ENCODE measurements at regions not wholly inside any gene's neighbourhood (a gene's known extent, or its start where the extent isn't known, plus 50 kb on each side); places are given as distances from the start of the nearest gene placed in this dataset.

DNA sequence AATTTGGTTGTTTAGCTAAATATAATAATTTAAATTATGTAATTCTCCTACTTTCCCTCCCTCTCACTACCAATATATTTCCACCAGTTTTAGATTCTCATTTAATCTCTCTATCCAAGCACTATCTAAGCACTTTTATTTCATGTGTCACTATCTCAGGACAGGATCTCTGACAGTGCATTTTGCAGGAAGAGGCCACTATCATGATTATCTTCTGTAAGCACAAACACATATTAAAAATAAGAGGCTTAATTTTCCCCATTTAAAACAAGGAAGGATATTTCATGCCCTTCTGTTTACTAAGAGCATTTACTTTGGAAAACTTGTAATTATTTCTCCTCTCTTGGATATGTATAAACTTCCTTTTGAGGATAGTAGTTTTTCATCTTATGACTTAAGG lies 726.2 kb upstream of the ZNF804A start (continued):
- TF ChIP-seq, protein P1, sequence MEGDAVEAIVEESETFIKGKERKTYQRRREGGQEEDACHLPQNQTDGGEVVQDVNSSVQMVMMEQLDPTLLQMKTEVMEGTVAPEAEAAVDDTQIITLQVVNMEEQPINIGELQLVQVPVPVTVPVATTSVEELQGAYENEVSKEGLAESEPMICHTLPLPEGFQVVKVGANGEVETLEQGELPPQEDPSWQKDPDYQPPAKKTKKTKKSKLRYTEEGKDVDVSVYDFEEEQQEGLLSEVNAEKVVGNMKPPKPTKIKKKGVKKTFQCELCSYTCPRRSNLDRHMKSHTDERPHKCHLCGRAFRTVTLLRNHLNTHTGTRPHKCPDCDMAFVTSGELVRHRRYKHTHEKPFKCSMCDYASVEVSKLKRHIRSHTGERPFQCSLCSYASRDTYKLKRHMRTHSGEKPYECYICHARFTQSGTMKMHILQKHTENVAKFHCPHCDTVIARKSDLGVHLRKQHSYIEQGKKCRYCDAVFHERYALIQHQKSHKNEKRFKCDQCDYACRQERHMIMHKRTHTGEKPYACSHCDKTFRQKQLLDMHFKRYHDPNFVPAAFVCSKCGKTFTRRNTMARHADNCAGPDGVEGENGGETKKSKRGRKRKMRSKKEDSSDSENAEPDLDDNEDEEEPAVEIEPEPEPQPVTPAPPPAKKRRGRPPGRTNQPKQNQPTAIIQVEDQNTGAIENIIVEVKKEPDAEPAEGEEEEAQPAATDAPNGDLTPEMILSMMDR (IDR thresholded peaks at IDR 0.05 in 2 of 3, conservative IDR thresholded peaks at IDR 0.05 in 1 of 3; ENCODE audit: borderline replicate concordance in 1 of 3, insufficient read depth in 1 of 3, low read depth in 2 of 3, low read length in 2 of 3) = no peak
- TF ChIP-seq POLR2A (IDR thresholded peaks at IDR 0.05; ENCODE audit: borderline replicate concordance, extremely low read depth, insufficient read depth, insufficient read length) (no peak), SIN3A (IDR thresholded peaks at IDR 0.05; ENCODE audit: low read depth) (no peak), EGR1 (IDR thresholded peaks at IDR 0.05; ENCODE audit: low read depth) (no peak)
- TF ChIP-seq, protein P2, sequence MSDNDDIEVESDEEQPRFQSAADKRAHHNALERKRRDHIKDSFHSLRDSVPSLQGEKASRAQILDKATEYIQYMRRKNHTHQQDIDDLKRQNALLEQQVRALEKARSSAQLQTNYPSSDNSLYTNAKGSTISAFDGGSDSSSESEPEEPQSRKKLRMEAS (IDR thresholded peaks at IDR 0.05) = no peak

DNA sequence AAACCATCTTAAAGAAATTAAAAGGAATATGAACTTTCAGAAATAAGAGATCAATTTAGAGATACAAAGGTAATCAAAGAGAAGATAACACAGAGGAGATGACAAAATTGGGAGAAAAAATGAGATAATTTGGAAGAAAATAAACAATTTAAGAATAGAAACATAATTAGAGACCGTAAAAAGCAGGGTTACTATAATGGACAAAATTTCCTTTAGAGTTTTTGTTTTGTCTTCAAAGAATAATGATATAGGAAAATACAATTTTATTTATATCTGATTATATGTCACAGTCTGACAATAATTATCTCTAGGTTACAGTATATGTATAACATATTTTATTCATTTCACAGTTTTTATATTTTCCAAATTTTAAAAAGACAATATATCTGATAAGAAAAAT lies 716.4 kb upstream of the ZNF804A start:
- H4K20me1 ChIP-seq (ENCODE audit: insufficient read depth) = no peaks in the 10 kb centered on the region
- H3K36me3 ChIP-seq (ENCODE audit: control insufficient read depth in 1 of 2, insufficient read depth in 2 of 2, low read length in 2 of 2) = no peaks in the 10 kb centered on the region
- no peak for ATAC-seq
- no peak overlapping the region for H3K9ac ChIP-seq (ENCODE audit: low read length)
- TF ChIP-seq SP1 (IDR thresholded peaks at IDR 0.05; ENCODE audit: low read depth) (no peak), CBX3 (IDR thresholded peaks at IDR 0.05; ENCODE audit: low read depth) (no peak), ZNF274 (IDR thresholded peaks at IDR 0.05; ENCODE audit: low read depth, low read length) (no peak)
- TF ChIP-seq, protein P3, sequence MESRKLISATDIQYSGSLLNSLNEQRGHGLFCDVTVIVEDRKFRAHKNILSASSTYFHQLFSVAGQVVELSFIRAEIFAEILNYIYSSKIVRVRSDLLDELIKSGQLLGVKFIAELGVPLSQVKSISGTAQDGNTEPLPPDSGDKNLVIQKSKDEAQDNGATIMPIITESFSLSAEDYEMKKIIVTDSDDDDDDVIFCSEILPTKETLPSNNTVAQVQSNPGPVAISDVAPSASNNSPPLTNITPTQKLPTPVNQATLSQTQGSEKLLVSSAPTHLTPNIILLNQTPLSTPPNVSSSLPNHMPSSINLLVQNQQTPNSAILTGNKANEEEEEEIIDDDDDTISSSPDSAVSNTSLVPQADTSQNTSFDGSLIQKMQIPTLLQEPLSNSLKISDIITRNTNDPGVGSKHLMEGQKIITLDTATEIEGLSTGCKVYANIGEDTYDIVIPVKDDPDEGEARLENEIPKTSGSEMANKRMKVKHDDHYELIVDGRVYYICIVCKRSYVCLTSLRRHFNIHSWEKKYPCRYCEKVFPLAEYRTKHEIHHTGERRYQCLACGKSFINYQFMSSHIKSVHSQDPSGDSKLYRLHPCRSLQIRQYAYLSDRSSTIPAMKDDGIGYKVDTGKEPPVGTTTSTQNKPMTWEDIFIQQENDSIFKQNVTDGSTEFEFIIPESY (IDR thresholded peaks at IDR 0.05; ENCODE audit: extremely low read depth, insufficient replicate concordance, low read length) = no peak
- TF ChIP-seq, protein P1 (IDR thresholded peaks at IDR 0.05 in 2 of 3, conservative IDR thresholded peaks at IDR 0.05 in 1 of 3; ENCODE audit: borderline replicate concordance in 1 of 3, insufficient read depth in 1 of 3, low read depth in 2 of 3, low read length in 2 of 3) = no peak
- no peaks in the 10 kb centered on the region for H3K4me1 ChIP-seq (ENCODE audit: control insufficient read depth in 1 of 2, insufficient read depth in 2 of 2, low read length in 2 of 2)
- H2AFZ ChIP-seq (ENCODE audit: low read depth, low read length, poor library complexity, severe bottlenecking) = no peak overlapping the region
- intact Hi-C loops (cut with micrococcal nuclease) = no loop called here
- DNase-seq (ENCODE audit: low read depth, low spot score) = no peak
- ChIA-PET RAD21 (ENCODE audit: low non-redundant PET in 1 of 2, low total read pairs in 2 of 2, uncharacterized antibody in 2 of 2, unreplicated experiment in 2 of 2) (no interaction called here), POLR2A (no interaction called here), CTCF (no interaction called here)
- BruUV-seq (replicated peaks) = no TSS peak
- no peak overlapping the region for H3K4me3 ChIP-seq (replicated peaks in 1 of 2; ENCODE audit: low read depth in 1 of 2, low read length in 2 of 2)
- no peaks in the 10 kb centered on the region for H3K79me2 ChIP-seq (ENCODE audit: insufficient read depth, low read length)
- H3K27me3 ChIP-seq (ENCODE audit: insufficient read depth, low read length) = no peaks in the 10 kb centered on the region
- H3K27ac ChIP-seq (ENCODE audit: low read depth, low read length) = no peak overlapping the region
- no peaks in the 10 kb centered on the region for H3K9me2 ChIP-seq (ENCODE audit: insufficient read depth)
- no peaks in the 10 kb centered on the region for H3K9me3 ChIP-seq (ENCODE audit: control insufficient read depth in 1 of 2, insufficient read depth in 1 of 2, low read depth in 1 of 2, low read length in 2 of 2)
- H3K4me2 ChIP-seq (ENCODE audit: low read length) = no peak overlapping the region
